Neural cell (in vitro differentiated cells): ENCODE measurements at regions not wholly inside any gene's neighbourhood (a gene's known extent, or its start where the extent isn't known, plus 50 kb on each side); places are given as distances from the start of the nearest gene placed in this dataset.

ENCODE experiments used
- H2AFZ ChIP-seq: fragments of 200-600, 300-800 bp; sonication (generic), shearing (Covaris generic); 2 replicates; pipeline ENCODE4 v1.6.0; 2014; ENCODE audit warnings: low read depth, mild to moderate bottlenecking, antibody characterized with exemption, low read length, moderate library complexity
- H3F3A ChIP-seq: fragments of 200-600 bp; shearing (Covaris generic); 2 replicates; pipeline ENCODE4 v1.6.1; 2016; ENCODE audit warnings: mild to moderate bottlenecking, moderate library complexity, mixed read lengths, antibody characterized with exemption, low read length; ENCODE audit not compliant: insufficient read depth, poor library complexity, severe bottlenecking
- H3K27ac ChIP-seq: fragments of 200-600, 300-800 bp; sonication (generic), shearing (Covaris generic); 2 replicates; pipeline ENCODE4 v1.5.1; 2014; ENCODE audit warnings: mild to moderate bottlenecking, low read length, moderate library complexity
- H3K27me3 ChIP-seq: fragments of 300-800, 200-600 bp; sonication (generic), shearing (Covaris generic); 2 replicates; pipeline ENCODE4 v1.6.0; 2014; ENCODE audit warnings: mild to moderate bottlenecking, low read depth, low read length, moderate library complexity; ENCODE audit not compliant: insufficient read depth
- H3K36me3 ChIP-seq: fragments of 300-800, 200-600 bp; sonication (generic), shearing (Covaris generic); 2 replicates; pipeline ENCODE4 v1.5.1; 2014; ENCODE audit warnings: mild to moderate bottlenecking, antibody characterized with exemption, low read length, moderate library complexity; ENCODE audit not compliant: insufficient read depth
- H3K4me2 ChIP-seq: fragments of 300-800, 200-600 bp; sonication (generic), shearing (Covaris generic); 2 replicates; pipeline ENCODE4 v1.6.0; 2014; ENCODE audit warnings: mild to moderate bottlenecking, low read length
- H3K4me3 ChIP-seq: fragments of 300-800, 200-600 bp; sonication (generic), shearing (Covaris generic); 2 replicates; pipeline ENCODE4 v1.5.1; 2014; ENCODE audit warnings: mild to moderate bottlenecking, low read length, moderate library complexity
- H3K79me2 ChIP-seq: fragments of 200-600 bp; shearing (Covaris generic); replicated peaks from 2 replicates; pipeline ENCODE4 v1.6.0; 2014; ENCODE audit warnings: mild to moderate bottlenecking, low read length, moderate library complexity; ENCODE audit not compliant: insufficient read depth
- H3K9ac ChIP-seq: fragments of 300-800, 200-600 bp; sonication (generic), shearing (Covaris generic); 2 replicates; pipeline ENCODE4 v1.6.1; 2016; ENCODE audit warnings: mild to moderate bottlenecking, low read length, mixed read lengths
- H3K9me2 ChIP-seq: fragments of 200-600 bp; shearing (Covaris generic); 2 replicates; pipeline ENCODE4 v1.6.1; 2016; ENCODE audit warnings: mild to moderate bottlenecking, low read length, mixed read lengths; ENCODE audit not compliant: insufficient read depth
- H3K9me3 ChIP-seq: fragments of 200-600, 300-800 bp; sonication (generic), shearing (Covaris generic); 2 replicates; pipeline ENCODE4 v1.6.1; 2016; ENCODE audit warnings: mild to moderate bottlenecking, mixed run types, low read length, moderate library complexity, mixed read lengths
- H4K20me1 ChIP-seq: fragments of 200-600 bp; shearing (Covaris generic); 2 replicates; pipeline ENCODE4 v1.6.1; 2016; ENCODE audit warnings: mild to moderate bottlenecking, mixed run types; ENCODE audit not compliant: insufficient read depth
- EP300 ChIP-seq: fragments of 450-650 bp; conservative IDR thresholded peaks from 2 replicates; pipeline ENCODE4 v1.6.1; 2014; ENCODE audit warnings: antibody characterized with exemption, mild to moderate bottlenecking, moderate library complexity; ENCODE audit not compliant: poor library complexity, severe bottlenecking
- EZH2 ChIP-seq: fragments of 200-600, 300-800 bp; shearing (Covaris generic), sonication (generic); IDR thresholded peaks from 2 replicates; pipeline ENCODE4 v1.6.1; 2014; ENCODE audit warnings: antibody characterized with exemption, low read length, borderline replicate concordance, mild to moderate bottlenecking; ENCODE audit not compliant: insufficient read depth, poor library complexity, severe bottlenecking
- MXI1 ChIP-seq: fragments of 450-650 bp; conservative IDR thresholded peaks from 2 replicates; pipeline ENCODE4 v1.6.1; 2014; ENCODE audit warnings: antibody characterized with exemption, mild to moderate bottlenecking; ENCODE audit not compliant: poor library complexity, severe bottlenecking
- POLR2AphosphoS5 ChIP-seq: IDR thresholded peaks from 2 replicates; pipeline ENCODE4 v1.6.1; 2012
- RAD21 ChIP-seq: fragments of 450-650 bp; conservative IDR thresholded peaks from 2 replicates; pipeline ENCODE4 v1.6.1; 2014; ENCODE audit warnings: antibody characterized with exemption, mild to moderate bottlenecking, moderate library complexity
- SMC3 ChIP-seq: fragments of 450-650 bp; conservative IDR thresholded peaks from 2 replicates; pipeline ENCODE4 v1.6.1; 2014; ENCODE audit warnings: antibody characterized with exemption, mild to moderate bottlenecking, moderate library complexity; ENCODE audit not compliant: poor library complexity
- TAF1 ChIP-seq: IDR thresholded peaks from 2 replicates; pipeline ENCODE4 v1.6.1; 2012; ENCODE audit warnings: low read depth
- TF ChIP-seq, protein P1 (sequence below): fragments of 450-650 bp; IDR thresholded peaks from 2 replicates; pipeline ENCODE4 v1.5.1; 2014; ENCODE audit warnings: antibody characterized with exemption, mild to moderate bottlenecking, moderate library complexity; ENCODE audit not compliant: poor library complexity, severe bottlenecking
- TF ChIP-seq, protein P2 (sequence below): IDR thresholded peaks from 2 replicates; pipeline ENCODE4 v1.6.1; 2012; ENCODE audit warnings: borderline replicate concordance

DNA sequence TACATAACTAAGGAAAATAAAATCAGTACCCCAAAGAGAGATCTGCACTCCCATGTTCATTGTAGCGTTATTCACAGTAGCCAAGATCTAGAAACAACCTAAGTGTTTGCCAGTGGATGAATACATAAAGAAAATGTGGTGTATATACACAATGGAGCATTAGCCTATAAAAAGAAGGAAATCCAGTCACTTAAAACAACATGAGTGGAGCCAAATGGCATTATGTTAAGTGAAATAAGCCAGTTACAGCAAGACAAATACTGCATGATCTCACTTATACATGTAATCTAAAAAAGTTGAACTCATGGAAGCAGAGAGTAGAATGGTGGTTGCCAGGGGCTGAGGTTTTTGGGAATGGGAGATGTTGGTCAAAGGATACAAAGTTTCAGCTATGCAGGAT lies 508.3 kb upstream of the B3GALT2 start:
- H3F3A ChIP-seq = no peaks in the 10 kb centered on the region
- H3K9me2 ChIP-seq = no peaks in the 10 kb centered on the region

DNA sequence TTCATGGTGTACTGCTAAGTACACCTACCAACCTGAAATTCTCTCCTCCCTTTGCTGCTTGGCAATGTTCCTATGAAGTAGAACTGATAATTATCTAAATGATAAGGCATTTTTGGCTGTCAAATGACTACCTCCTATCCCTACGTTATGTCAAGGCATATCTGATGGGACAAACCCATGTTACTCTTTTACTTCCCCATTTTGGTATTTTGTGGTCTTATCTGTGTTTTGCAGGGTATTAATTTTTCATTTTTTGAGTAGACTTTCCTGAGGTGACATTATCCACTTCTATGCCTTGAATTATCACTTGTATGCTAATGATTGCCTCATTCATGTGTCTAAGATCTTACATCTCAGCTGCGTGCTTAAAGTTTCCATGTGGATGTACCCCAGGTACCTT lies 499.6 kb upstream of the B3GALT2 start:
- Histone ChIP-seq H3K4me3 (no peak overlapping the region), H3K9me2 (no peaks in the 10 kb centered on the region), H3K27ac (no peak overlapping the region), H3K36me3 (no peaks in the 10 kb centered on the region), H3K27me3 (no peaks in the 10 kb centered on the region), H3K9ac (no peak overlapping the region), H3F3A (no peaks in the 10 kb centered on the region), H3K79me2 (no peaks in the 10 kb centered on the region), H2AFZ (no peak overlapping the region), H3K9me3 (no peaks in the 10 kb centered on the region), H3K4me2 (no peak overlapping the region), H4K20me1 (no peaks in the 10 kb centered on the region)
- TF ChIP-seq RAD21 = no peak
- no peak for TF ChIP-seq POLR2AphosphoS5
- no peak for TF ChIP-seq TAF1
- no peak for TF ChIP-seq EZH2
- TF ChIP-seq, protein P1, sequence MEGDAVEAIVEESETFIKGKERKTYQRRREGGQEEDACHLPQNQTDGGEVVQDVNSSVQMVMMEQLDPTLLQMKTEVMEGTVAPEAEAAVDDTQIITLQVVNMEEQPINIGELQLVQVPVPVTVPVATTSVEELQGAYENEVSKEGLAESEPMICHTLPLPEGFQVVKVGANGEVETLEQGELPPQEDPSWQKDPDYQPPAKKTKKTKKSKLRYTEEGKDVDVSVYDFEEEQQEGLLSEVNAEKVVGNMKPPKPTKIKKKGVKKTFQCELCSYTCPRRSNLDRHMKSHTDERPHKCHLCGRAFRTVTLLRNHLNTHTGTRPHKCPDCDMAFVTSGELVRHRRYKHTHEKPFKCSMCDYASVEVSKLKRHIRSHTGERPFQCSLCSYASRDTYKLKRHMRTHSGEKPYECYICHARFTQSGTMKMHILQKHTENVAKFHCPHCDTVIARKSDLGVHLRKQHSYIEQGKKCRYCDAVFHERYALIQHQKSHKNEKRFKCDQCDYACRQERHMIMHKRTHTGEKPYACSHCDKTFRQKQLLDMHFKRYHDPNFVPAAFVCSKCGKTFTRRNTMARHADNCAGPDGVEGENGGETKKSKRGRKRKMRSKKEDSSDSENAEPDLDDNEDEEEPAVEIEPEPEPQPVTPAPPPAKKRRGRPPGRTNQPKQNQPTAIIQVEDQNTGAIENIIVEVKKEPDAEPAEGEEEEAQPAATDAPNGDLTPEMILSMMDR = no peak
- TF ChIP-seq SMC3 = no peak
- no peak for TF ChIP-seq EP300
- no peak for TF ChIP-seq MXI1
- TF ChIP-seq, protein P2, sequence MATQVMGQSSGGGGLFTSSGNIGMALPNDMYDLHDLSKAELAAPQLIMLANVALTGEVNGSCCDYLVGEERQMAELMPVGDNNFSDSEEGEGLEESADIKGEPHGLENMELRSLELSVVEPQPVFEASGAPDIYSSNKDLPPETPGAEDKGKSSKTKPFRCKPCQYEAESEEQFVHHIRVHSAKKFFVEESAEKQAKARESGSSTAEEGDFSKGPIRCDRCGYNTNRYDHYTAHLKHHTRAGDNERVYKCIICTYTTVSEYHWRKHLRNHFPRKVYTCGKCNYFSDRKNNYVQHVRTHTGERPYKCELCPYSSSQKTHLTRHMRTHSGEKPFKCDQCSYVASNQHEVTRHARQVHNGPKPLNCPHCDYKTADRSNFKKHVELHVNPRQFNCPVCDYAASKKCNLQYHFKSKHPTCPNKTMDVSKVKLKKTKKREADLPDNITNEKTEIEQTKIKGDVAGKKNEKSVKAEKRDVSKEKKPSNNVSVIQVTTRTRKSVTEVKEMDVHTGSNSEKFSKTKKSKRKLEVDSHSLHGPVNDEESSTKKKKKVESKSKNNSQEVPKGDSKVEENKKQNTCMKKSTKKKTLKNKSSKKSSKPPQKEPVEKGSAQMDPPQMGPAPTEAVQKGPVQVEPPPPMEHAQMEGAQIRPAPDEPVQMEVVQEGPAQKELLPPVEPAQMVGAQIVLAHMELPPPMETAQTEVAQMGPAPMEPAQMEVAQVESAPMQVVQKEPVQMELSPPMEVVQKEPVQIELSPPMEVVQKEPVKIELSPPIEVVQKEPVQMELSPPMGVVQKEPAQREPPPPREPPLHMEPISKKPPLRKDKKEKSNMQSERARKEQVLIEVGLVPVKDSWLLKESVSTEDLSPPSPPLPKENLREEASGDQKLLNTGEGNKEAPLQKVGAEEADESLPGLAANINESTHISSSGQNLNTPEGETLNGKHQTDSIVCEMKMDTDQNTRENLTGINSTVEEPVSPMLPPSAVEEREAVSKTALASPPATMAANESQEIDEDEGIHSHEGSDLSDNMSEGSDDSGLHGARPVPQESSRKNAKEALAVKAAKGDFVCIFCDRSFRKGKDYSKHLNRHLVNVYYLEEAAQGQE = no peak

More for the DNA sequence above, 508.3 kb upstream of the B3GALT2 start:
- Histone ChIP-seq H3K4me2 (no peak overlapping the region), H3K9ac (no peak overlapping the region), H3K27me3 (no peaks in the 10 kb centered on the region), H4K20me1 (no peaks in the 10 kb centered on the region), H3K36me3 (no peaks in the 10 kb centered on the region), H3K79me2 (no peaks in the 10 kb centered on the region), H3K27ac (no peak overlapping the region), H3K9me3 (no peaks in the 10 kb centered on the region), H3K4me3 (no peak overlapping the region), H2AFZ (no peak overlapping the region)
- TF ChIP-seq EZH2 = no peak
- no peak for TF ChIP-seq EP300
- no peak for TF ChIP-seq SMC3
- TF ChIP-seq RAD21 = no peak
- TF ChIP-seq, protein P2 = no peak
- TF ChIP-seq TAF1 = no peak
- TF ChIP-seq MXI1 = no peak
- TF ChIP-seq, protein P1 = no peak
- no peak for TF ChIP-seq POLR2AphosphoS5
